Trophoblast cell (in vitro differentiated cells and primary cell): ENCODE measurements at regions not wholly inside any gene's neighbourhood (a gene's known extent, or its start where the extent isn't known, plus 50 kb on each side); places are given as distances from the start of the nearest gene placed in this dataset.
A peak's percentile ranks its signal among the peaks of the same experiment; 100 is the strongest.

Experiments
- DNase-seq, 2 donors: peaks; one replicate each; pipeline ENCODE4 v3.0.0-alpha.2; 2016
- H2AFZ ChIP-seq: 2 replicates; pipeline ENCODE4 v1.6.1; 2013; ENCODE audit warnings: low read length, moderate library complexity, mild to moderate bottlenecking; ENCODE audit not compliant: insufficient read depth, poor library complexity
- H2AK5ac ChIP-seq: 2 replicates; pipeline ENCODE4 v1.6.1; 2013; ENCODE audit warnings: mild to moderate bottlenecking, low read length
- H2BK120ac ChIP-seq: 2 replicates; pipeline ENCODE4 v1.6.1; 2013; ENCODE audit warnings: low read length, mild to moderate bottlenecking, moderate library complexity; ENCODE audit not compliant: insufficient read depth, poor library complexity
- H2BK12ac ChIP-seq: 2 replicates; pipeline ENCODE4 v1.6.1; 2013; ENCODE audit warnings: mild to moderate bottlenecking, low read length, moderate library complexity
- H2BK5ac ChIP-seq: 2 replicates; pipeline ENCODE4 v1.6.1; 2013; ENCODE audit warnings: low read length, low read depth, moderate library complexity, mild to moderate bottlenecking; ENCODE audit not compliant: poor library complexity
- H3K14ac ChIP-seq: 2 replicates; pipeline ENCODE4 v1.6.1; 2013; ENCODE audit warnings: mild to moderate bottlenecking, low read length
- H3K18ac ChIP-seq: 2 replicates; pipeline ENCODE4 v1.6.1; 2013; ENCODE audit warnings: mild to moderate bottlenecking, low read length
- H3K23ac ChIP-seq: 2 replicates; pipeline ENCODE4 v1.6.1; 2013; ENCODE audit warnings: low read length
- H3K27ac ChIP-seq: 2 replicates; pipeline ENCODE4 v1.5.1; 2013; ENCODE audit warnings: low read depth, mild to moderate bottlenecking, inconsistent platforms, low read length, moderate library complexity
- H3K27me3 ChIP-seq: 2 replicates; pipeline ENCODE4 v1.6.1; 2013; ENCODE audit warnings: inconsistent platforms, mild to moderate bottlenecking, low read length, moderate library complexity; ENCODE audit not compliant: insufficient read depth
- H3K36me3 ChIP-seq, 2 experiments: 1 replicate in 1 of 2; 2 replicates in 1 of 2; pipeline ENCODE4 v1.6.1; 2013; ENCODE audit warnings: low read length in 2 of 2, mild to moderate bottlenecking in 2 of 2, moderate library complexity in 1 of 2; ENCODE audit not compliant: insufficient read depth in 2 of 2, control insufficient read depth in 1 of 2
- H3K4ac ChIP-seq: 2 replicates; pipeline ENCODE4 v1.6.1; 2013; ENCODE audit warnings: low read depth, mild to moderate bottlenecking, low read length, moderate library complexity
- H3K4me1 ChIP-seq, 2 experiments: 1 replicate in 1 of 2; 2 replicates in 1 of 2; pipeline ENCODE4 v1.6.1; 2013; ENCODE audit warnings: low read length in 2 of 2, mild to moderate bottlenecking in 2 of 2, moderate library complexity in 1 of 2; ENCODE audit not compliant: insufficient read depth in 2 of 2, control insufficient read depth in 1 of 2
- H3K4me2 ChIP-seq: 2 replicates; pipeline ENCODE4 v1.6.1; 2013; ENCODE audit warnings: inconsistent platforms, mild to moderate bottlenecking, low read length, moderate library complexity
- H3K4me3 ChIP-seq: 2 replicates; pipeline ENCODE4 v1.5.1; 2013; ENCODE audit warnings: mild to moderate bottlenecking, low read depth, low read length, inconsistent platforms
- H3K79me1 ChIP-seq: one replicate; pipeline ENCODE4 v1.6.1; 2013; ENCODE audit warnings: low read length
- H3K79me2 ChIP-seq: 2 replicates; pipeline ENCODE4 v1.6.1; 2013; ENCODE audit warnings: low read length, mild to moderate bottlenecking; ENCODE audit not compliant: control insufficient read depth, insufficient read depth, poor library complexity
- H3K9ac ChIP-seq: 2 replicates; pipeline ENCODE4 v1.6.1; 2013; ENCODE audit warnings: mild to moderate bottlenecking, low read length
- H3K9me3 ChIP-seq: 2 replicates; pipeline ENCODE4 v1.6.1; 2013; ENCODE audit warnings: low read depth, mild to moderate bottlenecking, control low read depth, inconsistent platforms, low read length; ENCODE audit not compliant: insufficient read depth
- H4K12ac ChIP-seq: 2 replicates; pipeline ENCODE4 v1.6.1; 2013; ENCODE audit warnings: low read depth, mild to moderate bottlenecking, low read length, moderate library complexity
- H4K8ac ChIP-seq: 2 replicates; pipeline ENCODE4 v1.6.1; 2013; ENCODE audit warnings: low read depth, mild to moderate bottlenecking, low read length, moderate library complexity
- H4K91ac ChIP-seq: one replicate; pipeline ENCODE4 v1.6.1; 2013; ENCODE audit warnings: low read depth, mild to moderate bottlenecking, low read length, moderate library complexity
- WGBS: extraction: QIAGEN DNeasy Blood & Tissue Kit; methylation state at CpG from one replicate; pipeline ENCODE4 v1.1.7; 2013; ENCODE audit warnings: missing lambda C conversion rate; ENCODE audit not compliant: insufficient read length, insufficient coverage; ENCODE audit errors: extremely low coverage; 5-methylcytosine and 5-hydroxymethylcytosine counted together

- Histone ChIP-seq H3K4me3 (no peak overlapping the region), H2BK120ac (no peak overlapping the region), H3K4me1 (no peaks in the 10 kb centered on the region), H2BK12ac (no peak overlapping the region), H4K91ac (no peak overlapping the region), H3K18ac (no peak overlapping the region), H3K9ac (no peak overlapping the region), H3K23ac (no peak overlapping the region), H3K79me1 (peaks cover 2% of the 10 kb centered on the region), H3K27ac (no peak overlapping the region), H3K4ac (no peak overlapping the region), H3K79me2 (no peaks in the 10 kb centered on the region), H3K9me3 (no peaks in the 10 kb centered on the region), H3K4me2 (no peak overlapping the region), H4K8ac (no peak overlapping the region), H3K14ac (no peak overlapping the region), H3K27me3 (no peaks in the 10 kb centered on the region), H2BK5ac (no peak overlapping the region), H3K36me3 (no peaks in the 10 kb centered on the region), H2AFZ (no peak overlapping the region), H2AK5ac (no peak overlapping the region), H4K12ac (no peak overlapping the region)
- WGBS, result no CpG with 5 or more reads among the region's 4 CpGs
- DNase-seq, result no peak
These were observed 182.1 kb upstream of the TET2 start for GRCh38 chr4:104964410-104965175.

- Histone ChIP-seq H2AFZ (no peak overlapping the region), H4K8ac (peak overlapping the region; percentile 38), H2BK12ac (no peak overlapping the region), H3K27ac (peak overlapping the region; percentile 64), H3K4me2 (peak overlapping the region; percentile 11), H3K79me1 (peaks cover 2% of the 10 kb centered on the region), H3K4ac (no peak overlapping the region), H3K9ac (no peak overlapping the region), H3K14ac (no peak overlapping the region), H4K91ac (no peak overlapping the region), H3K4me1 (no peaks in the 10 kb centered on the region), H3K9me3 (no peaks in the 10 kb centered on the region), H2AK5ac (no peak overlapping the region), H2BK5ac (no peak overlapping the region), H3K27me3 (no peaks in the 10 kb centered on the region), H3K4me3 (no peak overlapping the region), H2BK120ac (peak overlapping the region; percentile 33), H3K36me3 (no peaks in the 10 kb centered on the region), H3K18ac (no peak overlapping the region), H3K79me2 (no peaks in the 10 kb centered on the region), H3K23ac (no peak overlapping the region), H4K12ac (no peak overlapping the region)
- peak in 1 of 2 donors; percentile 66 for DNase-seq
- no CpG with 5 or more reads among the region's 3 CpGs for WGBS
These were observed 180.2 kb upstream of the TET2 start for GRCh38 chr4:104966349-104967033.

GRCh38 chr4:104967034-104967401 is 179.7 kb upstream of the TET2 start:
- no peak overlapping the region for H4K12ac ChIP-seq
- peak overlapping the region; percentile 11 for H3K4me2 ChIP-seq
- H4K8ac ChIP-seq, result peak overlapping the region; percentile 38
- no peak overlapping the region for H2AFZ ChIP-seq
- H3K4ac ChIP-seq, result no peak overlapping the region
- no CpG with 5 or more reads among the region's 3 CpGs for WGBS
- H3K27me3 ChIP-seq, result no peaks in the 10 kb centered on the region
- no peak overlapping the region for H2BK12ac ChIP-seq
- no peak overlapping the region for H2BK5ac ChIP-seq
- no peak overlapping the region for H2AK5ac ChIP-seq
- no peaks in the 10 kb centered on the region for H3K36me3 ChIP-seq
- no peaks in the 10 kb centered on the region for H3K79me2 ChIP-seq
- H3K4me1 ChIP-seq, result no peaks in the 10 kb centered on the region
- H3K9ac ChIP-seq, result no peak overlapping the region
- no peaks in the 10 kb centered on the region for H3K9me3 ChIP-seq
- H3K79me1 ChIP-seq, result peaks cover 2% of the 10 kb centered on the region
- H4K91ac ChIP-seq, result no peak overlapping the region
- no peak overlapping the region for H3K18ac ChIP-seq
- H3K14ac ChIP-seq, result no peak overlapping the region
- H3K23ac ChIP-seq, result no peak overlapping the region
- peak; percentile 88 to 98 for DNase-seq
- H3K27ac ChIP-seq, result peak overlapping the region; percentile 64
- no peak overlapping the region for H3K4me3 ChIP-seq
- peak overlapping the region; percentile 33 for H2BK120ac ChIP-seq

DNA sequence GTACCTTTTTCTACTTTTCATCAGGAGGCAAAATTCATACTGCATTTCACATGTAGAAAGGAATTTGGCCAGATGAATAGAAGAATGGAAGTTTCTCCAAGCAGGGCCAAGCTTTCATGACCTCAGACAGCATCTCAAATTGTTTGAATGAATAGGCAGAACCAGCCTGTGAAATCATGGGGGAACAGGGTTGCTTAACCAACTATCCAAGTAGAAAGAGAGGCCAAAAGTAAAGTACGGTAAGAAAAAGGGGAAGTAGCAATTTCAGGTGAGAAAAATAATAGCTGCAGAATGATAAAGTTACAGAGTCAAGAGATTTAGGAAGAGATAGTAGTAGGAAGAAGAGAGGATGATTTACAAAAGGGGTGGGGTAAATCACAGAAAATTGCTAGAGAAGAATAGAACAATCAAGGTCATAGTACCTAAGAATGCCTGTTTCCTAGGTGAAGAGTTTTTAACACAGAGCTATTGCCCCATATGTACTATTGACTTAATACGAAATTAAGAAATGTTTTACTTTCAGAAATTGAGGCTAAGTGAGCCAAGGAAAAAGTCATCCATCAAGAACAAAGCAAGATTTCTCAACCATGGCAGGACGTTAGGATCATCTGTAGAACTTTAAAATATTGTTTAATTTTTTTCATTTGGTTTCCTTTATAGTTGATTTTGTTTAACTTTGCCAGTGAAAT is 177.1 kb upstream of the TET2 start:
- Histone ChIP-seq H4K91ac (no peak overlapping the region), H3K14ac (no peak overlapping the region), H4K8ac (no peak overlapping the region), H3K27ac (no peak overlapping the region), H2BK120ac (no peak overlapping the region), H3K79me1 (peaks cover 2% of the 10 kb centered on the region), H3K4me1 (no peaks in the 10 kb centered on the region), H3K4me3 (no peak overlapping the region), H2AFZ (no peak overlapping the region), H3K4me2 (no peak overlapping the region), H3K18ac (no peak overlapping the region), H3K4ac (no peak overlapping the region), H3K9ac (no peak overlapping the region), H3K79me2 (no peaks in the 10 kb centered on the region), H2BK12ac (no peak overlapping the region), H2BK5ac (no peak overlapping the region), H4K12ac (no peak overlapping the region), H3K23ac (no peak overlapping the region), H3K36me3 (no peaks in the 10 kb centered on the region), H2AK5ac (no peak overlapping the region), H3K27me3 (no peaks in the 10 kb centered on the region), H3K9me3 (no peaks in the 10 kb centered on the region)
- WGBS, result no CpG with 5 or more reads among the region's 3 CpGs
- DNase-seq, result no peak
